Inflammatory macrophage treated with lipopolysaccharide for 1 hour (primary cell): ENCODE measurements at regions not wholly inside any gene's neighbourhood (a gene's known extent, or its start where the extent isn't known, plus 50 kb on each side); places are given as distances from the start of the nearest gene placed in this dataset.

Experiments used
- DNase-seq, 2 donors: peaks; one replicate each; pipeline ENCODE4 v3.0.0-alpha.2; 2020 to 2022

DNA sequence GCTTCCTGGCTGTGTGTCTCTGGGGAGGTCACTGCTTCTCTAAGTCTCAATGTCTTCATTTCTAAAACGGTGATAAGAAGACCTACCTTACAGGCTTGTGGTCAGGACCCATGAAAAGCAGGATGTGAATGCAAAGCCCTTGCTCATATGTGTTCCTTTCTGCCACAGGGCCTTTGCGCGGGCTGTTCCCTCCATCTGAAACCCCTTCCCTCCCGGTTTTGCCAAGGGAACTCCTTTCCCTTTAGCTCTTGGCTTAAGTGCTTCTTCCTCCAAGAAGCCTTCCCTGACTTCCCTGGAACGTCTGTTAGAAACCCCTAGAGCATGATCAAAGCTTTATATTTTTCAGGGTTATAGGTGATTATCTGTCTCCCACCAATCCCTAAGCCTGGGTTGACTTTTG lies 147.2 kb upstream of the PTPN1 start:
- DNase-seq: no peak

- DNase-seq: no peak
Measured at GRCh38 chr20:50363479-50363878, 146.7 kb upstream of the PTPN1 start.

DNA sequence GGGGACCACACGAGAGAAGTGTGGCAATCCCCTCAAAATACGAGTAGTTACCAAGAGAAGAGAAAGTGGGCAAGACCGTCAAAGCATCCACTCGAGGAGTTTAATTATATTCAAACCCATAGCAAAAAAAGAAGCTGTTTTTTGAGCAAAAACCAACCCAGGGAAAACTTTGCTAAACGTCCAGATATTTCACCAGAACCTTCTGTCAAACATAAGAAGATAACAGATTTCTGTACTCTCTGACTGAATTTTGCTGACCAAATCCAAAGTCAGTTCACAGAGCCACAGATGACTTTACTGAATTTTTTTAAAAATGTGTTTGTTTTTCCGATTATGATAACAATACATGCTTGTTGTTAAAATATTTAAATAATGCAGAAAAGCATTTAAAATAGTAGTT lies 145.6 kb upstream of the PTPN1 start:
- DNase-seq: no peak

DNA sequence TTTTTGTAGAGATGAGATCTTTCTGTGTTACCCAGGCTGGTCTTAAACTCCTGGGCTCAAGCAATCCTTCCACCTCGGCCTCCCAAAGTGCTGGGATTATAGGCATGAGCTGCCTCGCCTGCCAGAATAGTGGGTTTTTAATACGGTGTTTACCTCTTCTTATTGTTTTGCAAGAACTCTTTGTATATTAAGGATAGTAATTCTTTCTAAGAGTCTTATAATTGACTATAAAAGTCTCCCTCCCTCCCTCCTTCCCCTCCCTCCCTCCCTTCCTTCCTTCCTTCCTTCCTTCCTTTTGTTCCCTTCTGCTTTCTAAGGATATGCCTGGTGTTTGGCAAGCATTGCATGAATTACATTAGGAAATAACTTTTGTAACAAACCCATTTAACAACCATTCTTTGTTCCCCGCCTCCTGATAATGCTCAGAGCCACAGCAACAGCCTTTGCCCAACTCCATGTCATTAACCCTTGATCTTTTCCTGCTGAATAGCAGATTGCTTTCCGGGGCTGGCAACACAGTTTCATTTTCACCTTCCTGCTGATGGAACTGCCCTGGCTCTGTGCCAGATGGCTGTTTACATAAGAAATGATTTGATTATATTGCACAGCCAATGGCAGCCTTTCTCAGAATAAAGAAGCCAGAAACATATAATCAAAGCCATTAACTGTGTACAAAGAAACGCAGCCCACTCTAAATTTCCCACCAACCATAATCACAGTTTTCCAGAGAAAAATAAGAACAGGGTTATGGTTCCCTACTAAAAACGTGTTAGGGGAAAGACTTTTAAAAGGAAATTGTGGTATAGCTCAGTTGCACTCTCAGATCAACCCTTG lies 143.7 kb upstream of the PTPN1 start:
- peak; percentile 61 to 65 for DNase-seq

GRCh38 chr20:50367104-50367674 lies 143.0 kb upstream of the PTPN1 start:
- DNase-seq: no peak

- no peak for DNase-seq
Measured at GRCh38 chr20:50367739-50368375, 142.3 kb upstream of the PTPN1 start.

DNA sequence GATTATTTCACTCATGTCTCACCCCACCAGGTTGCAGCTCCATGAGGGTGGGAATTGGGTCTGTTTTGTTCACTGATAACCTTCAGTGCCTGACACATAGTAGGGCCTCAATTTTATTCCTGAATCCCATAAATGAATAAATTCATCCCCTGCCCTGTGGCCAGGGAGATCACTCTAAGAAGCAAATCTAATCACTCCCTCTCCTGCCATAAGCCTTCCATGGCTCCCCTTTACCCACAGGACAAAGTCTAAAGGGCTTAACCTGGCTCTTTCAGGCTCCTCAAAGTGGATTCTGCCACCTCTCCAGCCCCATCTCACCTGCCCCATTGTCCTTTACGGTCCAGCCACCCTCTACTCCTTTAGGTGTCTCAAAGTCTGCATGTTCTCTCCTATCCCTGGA lies 141.8 kb upstream of the PTPN1 start:
- DNase-seq: no peak

- DNase-seq: peak; percentile 17 to 26
Measured at GRCh38 chr20:50368813-50369224, 141.4 kb upstream of the PTPN1 start.

DNA sequence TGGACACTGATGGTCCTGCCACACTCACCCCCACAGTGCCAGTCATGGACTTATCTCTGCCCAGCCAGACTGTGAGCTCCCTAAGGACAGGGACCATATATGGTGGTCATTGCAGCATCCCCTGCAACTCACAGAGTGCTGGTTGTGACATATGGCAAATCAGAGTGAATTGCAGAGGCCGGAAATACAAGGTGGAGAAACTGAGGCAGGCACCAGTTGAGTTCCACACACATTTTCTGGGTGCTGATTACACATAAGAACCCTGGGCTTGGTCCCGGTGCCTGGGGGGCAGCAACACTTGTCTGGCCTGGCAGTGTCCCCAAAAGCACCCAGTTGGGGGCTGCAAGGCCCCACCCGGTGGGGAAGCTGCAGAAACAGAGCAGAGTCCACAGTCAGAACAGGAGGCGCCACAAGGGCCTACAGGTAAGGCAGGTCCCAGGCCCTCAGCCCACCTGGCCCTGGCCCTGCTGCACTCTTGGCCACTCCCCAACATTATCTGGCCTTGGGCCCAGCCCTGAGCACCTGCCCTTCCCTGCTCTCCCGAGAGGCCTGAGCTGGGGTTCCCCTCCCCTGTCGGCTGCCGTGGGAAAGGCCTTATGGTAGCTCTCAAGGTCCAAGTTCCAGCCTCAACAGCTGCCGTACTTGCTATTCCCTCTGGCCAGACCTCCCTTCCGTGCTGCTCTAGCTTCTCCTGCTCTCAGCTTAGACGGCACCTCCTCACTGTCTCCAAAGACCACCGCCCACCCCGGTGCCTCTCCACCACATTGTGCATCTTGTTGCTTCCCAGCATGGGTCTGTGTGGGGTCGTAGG lies 140.8 kb upstream of the PTPN1 start:
- no peak for DNase-seq

DNA sequence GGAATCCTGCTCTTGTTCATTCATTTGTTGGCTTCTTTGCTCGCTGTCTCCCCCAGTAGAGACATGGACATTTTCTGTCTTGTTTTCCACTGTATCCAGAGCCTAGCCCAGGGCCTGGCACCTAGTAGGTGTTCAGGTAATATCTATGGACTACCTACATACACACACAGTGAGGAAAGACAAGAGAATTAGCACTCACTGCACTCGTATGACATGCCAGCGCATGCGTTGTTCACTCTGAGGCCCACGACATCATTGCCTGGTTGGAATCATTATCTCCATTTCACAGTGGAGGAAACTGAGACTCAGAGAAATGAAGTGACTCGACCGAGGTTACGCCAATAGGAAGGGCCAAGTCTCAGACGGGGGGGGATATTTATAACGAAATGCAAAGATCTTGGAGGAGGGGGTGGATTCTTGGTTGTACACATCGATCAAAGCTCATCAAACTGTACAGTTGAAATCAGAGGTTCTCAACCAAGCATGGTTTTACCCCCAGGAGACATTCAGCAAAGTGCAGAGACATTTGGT lies 140.1 kb upstream of the PTPN1 start:
- DNase-seq: no peak

- DNase-seq: no peak
Measured at GRCh38 chr20:50371878-50372769, 138.1 kb upstream of the PTPN1 start.

DNA sequence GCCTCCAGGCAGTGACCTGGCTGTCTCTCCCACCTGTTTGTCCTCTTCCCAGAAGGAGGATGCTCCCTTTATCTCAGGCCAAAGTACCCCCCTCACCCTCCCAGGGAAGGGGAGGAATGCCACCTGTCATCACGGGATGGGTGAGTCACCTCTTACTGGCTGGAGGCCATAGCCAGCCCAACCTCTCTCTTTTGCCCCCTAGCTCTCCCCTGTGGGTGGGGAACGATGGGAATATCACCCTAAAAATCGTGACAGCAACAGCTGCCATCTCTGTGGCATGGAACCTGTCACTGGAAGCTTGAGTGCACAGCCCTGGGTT lies 137.5 kb upstream of the PTPN1 start:
- no peak for DNase-seq

- no peak for DNase-seq
Measured at GRCh38 chr20:50373674-50374286, 136.4 kb upstream of the PTPN1 start.

GRCh38 chr20:50374541-50375078 lies 135.6 kb upstream of the PTPN1 start:
- no peak for DNase-seq

DNA sequence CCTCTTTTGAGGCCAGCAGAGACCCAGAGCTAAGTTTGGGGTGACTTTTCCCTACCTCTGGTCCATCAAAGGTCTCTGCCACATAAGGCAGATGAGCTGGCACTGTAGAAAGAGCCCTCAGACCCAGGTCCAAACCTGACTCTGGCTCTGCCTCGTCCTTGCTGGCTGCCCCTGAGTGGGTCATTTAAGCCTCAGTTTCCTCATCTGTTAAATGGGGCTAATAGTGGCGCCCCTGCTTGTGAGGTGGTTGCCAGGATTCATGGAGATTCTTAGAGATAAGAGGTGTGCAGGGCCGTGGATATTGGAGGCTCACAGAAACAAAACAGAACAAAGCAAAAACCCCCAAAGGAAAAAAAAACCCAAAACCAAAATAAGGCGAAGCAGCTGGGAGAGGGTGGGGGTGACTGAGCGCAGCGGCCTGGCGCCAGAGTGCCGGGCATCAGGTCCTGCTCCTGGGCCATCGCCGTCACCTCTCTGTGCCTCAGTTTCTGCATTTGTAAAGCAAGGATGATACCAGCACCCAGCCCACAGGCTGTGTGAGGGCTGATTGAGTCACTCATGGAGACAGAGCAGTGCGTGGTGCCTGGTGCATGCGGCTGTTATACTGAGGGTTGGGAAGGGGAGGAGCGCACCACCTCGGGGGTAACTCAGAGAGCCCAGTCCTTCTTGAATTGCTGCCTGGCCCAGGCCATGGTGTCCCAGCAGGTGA lies 133.8 kb upstream of the PTPN1 start:
- DNase-seq: no peak

GRCh38 chr20:50376888-50377459 lies 133.2 kb upstream of the PTPN1 start:
- no peak for DNase-seq

DNA sequence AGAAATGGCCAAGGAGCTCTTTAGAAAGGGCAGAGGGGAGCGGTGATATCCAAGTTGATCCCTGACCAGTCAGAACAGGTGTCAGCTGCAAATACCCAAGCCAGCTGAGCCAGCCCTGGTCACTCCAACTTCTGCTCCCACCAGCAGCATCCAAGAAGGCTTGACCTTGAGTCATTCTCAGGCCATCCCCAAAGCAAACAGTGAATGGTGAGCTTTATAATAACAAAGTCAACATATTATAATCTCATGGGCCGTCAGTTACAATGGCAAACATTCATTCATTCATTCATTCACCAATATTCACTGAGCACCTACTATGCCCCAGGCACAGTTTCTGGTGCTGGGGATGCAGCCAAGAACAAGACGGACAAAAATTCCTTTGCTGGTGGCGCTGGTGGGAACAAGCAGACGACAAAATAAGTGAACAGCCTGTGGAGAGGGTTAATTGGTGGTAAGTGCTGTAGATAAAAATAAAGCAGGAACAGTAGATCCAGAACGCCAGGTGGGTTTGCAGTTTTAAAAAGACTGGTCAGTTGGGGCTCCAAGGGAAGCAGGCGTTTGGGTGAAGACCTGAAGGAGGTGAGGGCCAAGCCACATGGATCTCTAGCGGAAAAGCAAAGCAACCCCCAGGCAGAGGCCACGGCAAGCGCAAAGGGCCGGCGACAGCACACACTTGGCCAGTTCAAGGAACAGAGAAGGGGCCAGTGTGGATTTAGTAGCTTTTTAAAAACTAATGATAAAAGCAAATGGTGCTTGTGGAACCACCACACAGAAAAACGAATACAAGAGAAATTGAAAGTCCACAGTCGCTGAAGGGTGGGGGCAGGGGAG lies 131.8 kb upstream of the PTPN1 start:
- DNase-seq: no peak

DNA sequence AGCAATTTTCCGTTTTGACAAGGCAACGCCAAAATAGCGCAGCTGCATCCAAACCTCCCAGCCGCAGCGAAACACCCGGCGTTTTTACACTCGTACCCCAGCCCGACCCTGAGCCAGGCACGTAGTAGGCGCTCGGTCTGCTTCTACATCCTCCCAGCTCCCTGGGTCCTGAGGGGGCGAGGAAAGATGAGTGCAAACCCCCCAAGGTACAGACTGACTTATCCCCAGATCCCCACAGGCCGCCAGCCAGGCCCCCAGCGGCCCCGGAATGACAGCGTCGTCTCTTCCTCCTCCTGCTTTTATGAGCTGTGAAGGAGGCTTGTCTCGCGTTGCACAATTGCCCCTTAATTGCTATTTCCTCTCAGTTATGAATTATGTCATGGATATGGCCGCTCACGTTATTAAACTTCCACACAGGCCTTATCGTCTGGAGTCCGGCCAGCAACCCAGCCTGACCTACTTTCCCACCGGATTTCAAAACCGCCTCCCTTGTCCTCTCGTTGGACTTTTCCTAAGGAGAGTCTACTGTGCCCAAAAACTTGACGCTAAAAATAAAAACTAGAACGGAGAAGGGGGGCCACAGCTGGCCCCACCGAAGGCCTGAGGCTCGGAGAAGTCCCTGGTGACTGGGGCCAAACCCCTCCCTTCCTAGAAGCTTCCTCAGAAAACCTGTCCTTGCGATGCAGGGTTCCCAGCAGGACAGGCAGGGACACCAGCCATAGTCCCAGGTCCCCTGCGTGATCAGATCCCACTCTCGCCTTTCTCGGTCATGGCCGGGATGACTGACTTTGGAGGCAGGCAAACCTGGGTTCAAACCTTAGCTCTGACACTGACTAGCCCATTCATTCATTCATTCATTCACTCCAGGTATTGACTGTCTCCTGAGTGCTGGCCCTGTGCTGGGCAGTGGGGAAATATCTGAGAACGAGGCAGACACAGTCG lies 130.9 kb upstream of the PTPN1 start:
- DNase-seq: peak; percentile 68 to 84
